ENCODE measurements at regions not wholly inside any gene's neighbourhood (a gene's known extent, or its start where the extent isn't known, plus 50 kb on each side); places are given as distances from the start of the nearest gene placed in this dataset.

GRCh38 chr20:11270566-11270965, 596.8 kb upstream of the JAG1 start:
- no peak for TF ChIP-seq GATA2 (IDR thresholded peaks at IDR 0.05; ENCODE audit: low read depth, low read length)
- TF ChIP-seq GATA3 (IDR thresholded peaks at IDR 0.05; ENCODE audit: low read depth, low read length), result no peak

All from SH-SY5Y (cell line).